Fibroblast of mammary gland (primary cell): ENCODE measurements at regions not wholly inside any gene's neighbourhood (a gene's known extent, or its start where the extent isn't known, plus 50 kb on each side); places are given as distances from the start of the nearest gene placed in this dataset.

ENCODE experiments used
- DNase-seq: peaks from one replicate; pipeline ENCODE4 v3.0.0-alpha.2; 2010; ENCODE audit warnings: low read depth
- H3K4me3 ChIP-seq: 2 replicates; pipeline ENCODE4 v1.5.1; 2011; ENCODE audit warnings: low read depth, mild to moderate bottlenecking, low read length, moderate library complexity; ENCODE audit not compliant: control insufficient read depth
- TF ChIP-seq, protein P1 (sequence below): conservative IDR thresholded peaks from 2 replicates; pipeline ENCODE4 v1.5.1; 2011; ENCODE audit warnings: low read depth, low read length, inconsistent platforms; ENCODE audit not compliant: control insufficient read depth, insufficient read depth

GRCh38 chr1:73537400-73537799, 660.6 kb downstream of the LRRIQ3 start:
- DNase-seq, result no peak

DNA sequence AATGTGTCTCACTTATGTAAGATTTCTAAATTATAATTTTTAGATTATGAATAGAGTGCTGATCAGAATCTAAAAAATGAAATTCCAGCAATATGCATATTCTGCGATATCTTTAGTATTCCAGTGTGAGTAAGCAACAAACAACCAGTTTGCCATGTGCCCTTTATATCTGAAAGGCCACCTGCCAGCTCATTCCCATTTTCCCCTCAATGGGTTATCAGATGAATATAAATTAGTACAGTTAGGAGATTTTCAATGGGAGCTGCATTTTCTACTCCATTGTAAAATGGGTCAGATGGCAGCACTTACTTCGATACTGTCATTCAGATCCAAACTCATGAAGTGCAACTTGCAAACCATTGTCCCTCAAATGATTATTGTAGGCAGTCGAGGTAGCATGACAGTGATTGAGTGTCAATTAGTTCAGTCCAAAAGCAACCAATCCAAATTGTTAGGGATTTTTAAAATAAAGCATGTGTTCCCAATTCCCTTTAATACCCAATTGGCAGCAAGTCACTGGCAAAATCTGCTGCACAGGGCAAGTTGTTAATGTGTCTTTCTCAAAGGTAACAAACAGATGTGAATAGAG, 680.3 kb downstream of the LRRIQ3 start:
- no peak for DNase-seq
- no peak overlapping the region for H3K4me3 ChIP-seq
- TF ChIP-seq, protein P1, sequence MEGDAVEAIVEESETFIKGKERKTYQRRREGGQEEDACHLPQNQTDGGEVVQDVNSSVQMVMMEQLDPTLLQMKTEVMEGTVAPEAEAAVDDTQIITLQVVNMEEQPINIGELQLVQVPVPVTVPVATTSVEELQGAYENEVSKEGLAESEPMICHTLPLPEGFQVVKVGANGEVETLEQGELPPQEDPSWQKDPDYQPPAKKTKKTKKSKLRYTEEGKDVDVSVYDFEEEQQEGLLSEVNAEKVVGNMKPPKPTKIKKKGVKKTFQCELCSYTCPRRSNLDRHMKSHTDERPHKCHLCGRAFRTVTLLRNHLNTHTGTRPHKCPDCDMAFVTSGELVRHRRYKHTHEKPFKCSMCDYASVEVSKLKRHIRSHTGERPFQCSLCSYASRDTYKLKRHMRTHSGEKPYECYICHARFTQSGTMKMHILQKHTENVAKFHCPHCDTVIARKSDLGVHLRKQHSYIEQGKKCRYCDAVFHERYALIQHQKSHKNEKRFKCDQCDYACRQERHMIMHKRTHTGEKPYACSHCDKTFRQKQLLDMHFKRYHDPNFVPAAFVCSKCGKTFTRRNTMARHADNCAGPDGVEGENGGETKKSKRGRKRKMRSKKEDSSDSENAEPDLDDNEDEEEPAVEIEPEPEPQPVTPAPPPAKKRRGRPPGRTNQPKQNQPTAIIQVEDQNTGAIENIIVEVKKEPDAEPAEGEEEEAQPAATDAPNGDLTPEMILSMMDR, result no peak

More at GRCh38 chr1:73537400-73537799, 660.6 kb downstream of the LRRIQ3 start:
- TF ChIP-seq, protein P1, result no peak
- H3K4me3 ChIP-seq, result no peak overlapping the region

DNA sequence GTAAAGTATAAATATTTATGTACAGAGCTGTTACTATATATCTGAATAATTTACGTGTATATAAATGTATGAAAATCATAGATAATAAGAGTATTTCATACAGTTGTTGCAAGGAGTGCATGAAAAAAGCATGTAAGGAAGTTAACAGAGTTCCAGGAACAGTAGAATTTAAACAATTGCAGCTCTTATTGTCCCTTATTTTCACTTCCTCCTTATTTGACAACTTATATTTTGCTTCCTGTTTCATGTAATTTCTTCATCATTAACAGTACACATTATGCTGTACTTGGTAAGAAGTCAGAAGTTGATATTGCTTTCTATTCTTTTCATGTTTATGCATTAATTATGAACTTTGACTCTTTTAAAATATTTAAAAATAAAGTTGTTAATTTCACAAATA, 681.5 kb downstream of the LRRIQ3 start:
- no peak overlapping the region for H3K4me3 ChIP-seq
- DNase-seq, result no peak
- TF ChIP-seq, protein P1, result no peak

GRCh38 chr1:73511038-73511437, 686.9 kb downstream of the LRRIQ3 start:
- no peak for DNase-seq
- TF ChIP-seq, protein P1, result no peak
- no peak overlapping the region for H3K4me3 ChIP-seq

DNA sequence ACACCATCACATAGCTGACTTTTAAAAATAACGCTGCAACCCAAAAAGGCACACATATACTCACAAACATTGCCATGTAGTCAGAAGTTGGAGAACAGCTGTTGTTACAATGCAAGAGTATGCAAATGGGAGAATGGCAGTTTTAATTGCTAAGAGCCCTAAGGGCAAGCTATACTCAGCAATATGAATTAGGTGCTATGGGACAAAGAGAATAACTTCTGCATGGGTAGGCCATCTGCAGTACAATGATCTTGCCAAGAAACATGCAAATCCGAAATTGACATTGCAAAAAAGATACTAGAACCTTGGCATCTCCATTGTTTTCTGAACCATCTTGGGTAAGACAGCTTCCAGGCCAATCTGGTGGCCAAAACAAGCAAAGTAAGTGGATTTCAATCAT, 697.8 kb downstream of the LRRIQ3 start:
- TF ChIP-seq, protein P1, result no peak
- no peak for DNase-seq
- H3K4me3 ChIP-seq, result no peak overlapping the region

DNA sequence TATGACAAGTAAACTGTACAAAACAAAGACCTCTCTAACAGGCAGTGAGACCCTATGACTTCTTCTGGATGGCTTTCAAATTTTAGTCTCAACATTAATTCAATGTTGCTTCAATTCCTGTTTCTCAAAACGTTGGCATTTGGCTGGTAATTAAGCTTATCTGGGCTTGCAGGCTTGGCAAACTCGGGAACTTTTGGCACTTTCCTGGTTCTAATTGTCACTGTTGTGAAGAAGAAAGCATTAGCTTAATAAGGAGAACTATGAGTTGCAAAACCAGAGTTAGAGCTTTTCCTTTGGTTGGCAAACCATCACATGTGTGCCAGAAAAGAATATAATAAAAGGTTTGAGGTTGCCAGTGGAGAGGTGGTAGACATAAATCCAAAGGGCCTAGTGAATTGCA, 698.3 kb downstream of the LRRIQ3 start:
- TF ChIP-seq, protein P1, result no peak
- H3K4me3 ChIP-seq, result no peak overlapping the region
- DNase-seq, result no peak

GRCh38 chr1:73491621-73492020, 706.4 kb downstream of the LRRIQ3 start:
- H3K4me3 ChIP-seq, result no peak overlapping the region
- TF ChIP-seq, protein P1, result no peak
- no peak for DNase-seq
